Adrenal gland (tissue), 9 donors: ENCODE measurements at regions not wholly inside any gene's neighbourhood (a gene's known extent, or its start where the extent isn't known, plus 50 kb on each side); places are given as distances from the start of the nearest gene placed in this dataset.

ENCODE experiments used
- DNase-seq, 7 donors: peaks; one replicate each; pipeline ENCODE4 v3.0.0-alpha.2; 2019 to 2020
- H3K27ac ChIP-seq, 5 donors: fragments of 200-600 bp; sonication (generic) in 4 of 5; 1 replicate in 3 of 5; 2 replicates in 2 of 5; pipeline versions ENCODE4 v1.5.1 to v1.8.0; 2016 to 2020; ENCODE audit warnings: mild to moderate bottlenecking in 1 of 5
- H3K27me3 ChIP-seq: fragments of 200-600 bp; 2 replicates; pipeline ENCODE4 v1.8.0; 2021
- H3K36me3 ChIP-seq, 2 donors: fragments of 200-600 bp; replicated peaks in 1 of 2; 1 replicate in 1 of 2; 2 replicates in 1 of 2; pipeline versions ENCODE4 v1.5.1 to v1.8.0; 2018 to 2022
- H3K4me1 ChIP-seq, 2 donors: fragments of 200-600 bp; replicated peaks in 1 of 2; 1 replicate in 1 of 2; 2 replicates in 1 of 2; pipeline versions ENCODE4 v1.5.1 to v1.8.0; 2018 to 2021
- H3K4me3 ChIP-seq, 4 donors: fragments of 200-600 bp; sonication (generic) in 3 of 4; one replicate each; pipeline ENCODE4 v1.5.1; 2016 to 2018
- H3K9me3 ChIP-seq, 3 donors: fragments of 200-600 bp; sonication (generic) in 1 of 3; replicated peaks in 1 of 3; 1 replicate in 2 of 3; 2 replicates in 1 of 3; pipeline versions ENCODE4 v1.5.1 to v1.8.0; 2016 to 2021
- CTCF ChIP-seq, 6 experiments: fragments of 450-650 bp in 4 of 6; fragments of 200-600 bp in 2 of 6; sonication (generic) in 1 of 6; IDR thresholded peaks; 1 replicate in 5 of 6; 2 replicates in 1 of 6; pipeline versions ENCODE4 v1.5.1 to v1.8.0; 2016 to 2021; ENCODE audit warnings: antibody characterized with exemption in 6 of 6, mild to moderate bottlenecking in 2 of 6, moderate library complexity in 1 of 6
- POLR2A ChIP-seq, 2 donors: fragments of 450-650 bp; IDR thresholded peaks; one replicate each; pipeline ENCODE4 v1.6.1; 2017; ENCODE audit warnings: antibody characterized with exemption in 2 of 2, mild to moderate bottlenecking in 2 of 2, moderate library complexity in 1 of 2
- WGBS, 4 donors: extraction: QIAGEN DNeasy Blood & Tissue Kit in 2 of 4; methylation state at CpG; one replicate each; pipeline versions ENCODE4 v1.1.5 to v1.1.7; 2013 to 2017; 5-methylcytosine and 5-hydroxymethylcytosine counted together
- intact Hi-C, 2 donors: fragments of 100-400 bp; cut with DNase I; formaldehyde crosslinking; loops; one replicate each; pipeline versions ENCODE4 v1.14.1 to v1.15.0; 2022 to 2023
- donor health status: healthy with polysubstance abuse.
- donor health status: Bipolar disorder and iron deficiency.
- donor health status: DM: yes; HTN: yes; CAD: no.
- donor health status: DM: no; HTN: no; CAD: no.
- donor health status: DM: no; HTN: no; CAD: no.

GRCh38 chr14:56738020-56738419, 72.3 kb downstream of the OTX2 start:
- no peak overlapping the region for H3K27ac ChIP-seq
- H3K36me3 ChIP-seq: no peaks in the 10 kb centered on the region
- TF ChIP-seq POLR2A (IDR thresholded peaks at IDR 0.05): no peak
- TF ChIP-seq CTCF (IDR thresholded peaks at IDR 0.05): no peak
- no peak overlapping the region for H3K4me3 ChIP-seq
- WGBS, 4 donors: 67 to 75% (median 70%) methylated on average over 1 of the region's 1 CpG
- DNase-seq: no peak
- no peaks in the 10 kb centered on the region for H3K9me3 ChIP-seq
- intact Hi-C loops: no loop called here
- H3K4me1 ChIP-seq: no peaks in the 10 kb centered on the region
- H3K27me3 ChIP-seq: no peaks in the 10 kb centered on the region

- 33 to 58% (median 57%) methylated on average over 7 of the region's 7 CpGs for WGBS, 4 donors
Measured at GRCh38 chr14:56733396-56733795, 76.9 kb downstream of the OTX2 start.

GRCh38 chr14:56731187-56731586, 79.1 kb downstream of the OTX2 start:
- TF ChIP-seq POLR2A (IDR thresholded peaks at IDR 0.05): no peak
- TF ChIP-seq CTCF (IDR thresholded peaks at IDR 0.05): no peak
- no peaks in the 10 kb centered on the region for H3K4me1 ChIP-seq
- no peaks in the 10 kb centered on the region for H3K36me3 ChIP-seq
- no peak for DNase-seq
- H3K27ac ChIP-seq: no peak overlapping the region
- no peak overlapping the region for H3K4me3 ChIP-seq
- WGBS, 4 donors: 34 to 42% (median 39%) methylated on average over 4 of the region's 4 CpGs
- H3K27me3 ChIP-seq: peaks cover 13% of the 10 kb centered on the region
- intact Hi-C loops: no loop called here
- H3K9me3 ChIP-seq: no peaks in the 10 kb centered on the region

More at GRCh38 chr14:56733396-56733795, 76.9 kb downstream of the OTX2 start:
- TF ChIP-seq POLR2A (IDR thresholded peaks at IDR 0.05) (no peak), CTCF (IDR thresholded peaks at IDR 0.05) (no peak)
- intact Hi-C loops: no loop called here
- H3K4me3 ChIP-seq: no peak overlapping the region
- no peaks in the 10 kb centered on the region for H3K9me3 ChIP-seq
- no peak overlapping the region for H3K27ac ChIP-seq
- no peak for DNase-seq
- H3K4me1 ChIP-seq: no peaks in the 10 kb centered on the region
- no peaks in the 10 kb centered on the region for H3K36me3 ChIP-seq
- peaks cover 13% of the 10 kb centered on the region for H3K27me3 ChIP-seq

GRCh38 chr14:56730538-56731145, 79.6 kb downstream of the OTX2 start:
- Histone ChIP-seq H3K36me3 (no peaks in the 10 kb centered on the region), H3K27me3 (peaks cover 13% of the 10 kb centered on the region), H3K27ac (no peak overlapping the region), H3K4me1 (no peaks in the 10 kb centered on the region), H3K9me3 (no peaks in the 10 kb centered on the region), H3K4me3 (no peak overlapping the region)
- DNase-seq: no peak
- TF ChIP-seq CTCF (IDR thresholded peaks at IDR 0.05): no peak
- no peak for TF ChIP-seq POLR2A (IDR thresholded peaks at IDR 0.05)
- intact Hi-C loops: no loop called here
- 14 to 22% (median 21%) methylated on average over 17 of the region's 17 CpGs for WGBS, 4 donors
